Suprapubic skin (tissue), 4 donors: ENCODE measurements at regions not wholly inside any gene's neighbourhood (a gene's known extent, or its start where the extent isn't known, plus 50 kb on each side); places are given as distances from the start of the nearest gene placed in this dataset.

Experiments
- EP300 ChIP-seq: sonication (generic); formaldehyde crosslinking; IDR thresholded peaks from one replicate; pipeline ENCODE4 v1.6.1; 2017; ENCODE audit warnings: antibody characterized with exemption
- POLR2A ChIP-seq, 2 donors: fragments of 450-650 bp; IDR thresholded peaks; one replicate each; pipeline ENCODE4 v1.6.1; 2017; ENCODE audit warnings: antibody characterized with exemption in 2 of 2, mild to moderate bottlenecking in 2 of 2, moderate library complexity in 2 of 2
- POLR2AphosphoS5 ChIP-seq, 3 donors: sonication (generic); formaldehyde crosslinking; IDR thresholded peaks; one replicate each; pipeline ENCODE4 v1.6.1; 2017; ENCODE audit warnings: antibody characterized with exemption in 3 of 3
- TF ChIP-seq, protein P1 (sequence below), 2 donors: fragments of 200-600 bp in 1 of 2; fragments of 450-650 bp in 1 of 2; sonication (generic) in 1 of 2; IDR thresholded peaks; one replicate each; pipeline ENCODE4 v1.5.1; 2016 to 2019; ENCODE audit warnings: antibody characterized with exemption in 2 of 2, mild to moderate bottlenecking in 1 of 2, moderate library complexity in 1 of 2

DNA sequence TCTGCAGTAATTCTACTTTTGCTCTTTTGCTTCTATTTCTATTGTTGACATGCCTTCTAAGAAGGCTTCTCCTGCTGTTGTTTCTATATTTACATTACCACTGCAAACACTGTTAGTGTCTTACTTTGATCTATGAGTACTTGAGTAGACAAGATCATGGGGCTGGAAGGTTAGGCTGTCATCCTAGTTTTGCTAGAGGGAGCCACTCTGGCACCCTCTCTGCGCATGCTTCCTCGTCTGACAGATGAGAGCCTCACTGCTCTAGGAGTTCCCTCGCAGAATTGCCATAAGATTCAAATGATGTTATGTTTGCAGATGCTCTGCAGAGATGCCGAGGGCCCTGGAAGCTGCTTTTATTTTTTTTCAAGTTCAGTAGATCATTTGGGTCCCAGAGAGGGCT, 185.6 kb downstream of the RNF144A start:
- TF ChIP-seq, protein P1, sequence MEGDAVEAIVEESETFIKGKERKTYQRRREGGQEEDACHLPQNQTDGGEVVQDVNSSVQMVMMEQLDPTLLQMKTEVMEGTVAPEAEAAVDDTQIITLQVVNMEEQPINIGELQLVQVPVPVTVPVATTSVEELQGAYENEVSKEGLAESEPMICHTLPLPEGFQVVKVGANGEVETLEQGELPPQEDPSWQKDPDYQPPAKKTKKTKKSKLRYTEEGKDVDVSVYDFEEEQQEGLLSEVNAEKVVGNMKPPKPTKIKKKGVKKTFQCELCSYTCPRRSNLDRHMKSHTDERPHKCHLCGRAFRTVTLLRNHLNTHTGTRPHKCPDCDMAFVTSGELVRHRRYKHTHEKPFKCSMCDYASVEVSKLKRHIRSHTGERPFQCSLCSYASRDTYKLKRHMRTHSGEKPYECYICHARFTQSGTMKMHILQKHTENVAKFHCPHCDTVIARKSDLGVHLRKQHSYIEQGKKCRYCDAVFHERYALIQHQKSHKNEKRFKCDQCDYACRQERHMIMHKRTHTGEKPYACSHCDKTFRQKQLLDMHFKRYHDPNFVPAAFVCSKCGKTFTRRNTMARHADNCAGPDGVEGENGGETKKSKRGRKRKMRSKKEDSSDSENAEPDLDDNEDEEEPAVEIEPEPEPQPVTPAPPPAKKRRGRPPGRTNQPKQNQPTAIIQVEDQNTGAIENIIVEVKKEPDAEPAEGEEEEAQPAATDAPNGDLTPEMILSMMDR (IDR thresholded peaks at IDR 0.05) = no peak
- no peak for TF ChIP-seq POLR2A (IDR thresholded peaks at IDR 0.05)
- TF ChIP-seq POLR2AphosphoS5 (IDR thresholded peaks at IDR 0.05) = no peak
- TF ChIP-seq EP300 = no peak
